Chondrocyte (in vitro differentiated cells): ENCODE measurements at regions not wholly inside any gene's neighbourhood (a gene's known extent, or its start where the extent isn't known, plus 50 kb on each side); places are given as distances from the start of the nearest gene placed in this dataset.

Experiments used
- DNase-seq: peaks from one replicate; pipeline ENCODE4 v3.0.0; 2021; ENCODE audit warnings: mixed read lengths, low spot score
- H3K27ac Mint-ChIP-seq: one replicate; pipeline ENCODE4 v1.8.0; 2021; ENCODE audit warnings: mild to moderate bottlenecking, moderate library complexity, mixed read lengths; ENCODE audit not compliant: unreplicated experiment
- H3K27me3 Mint-ChIP-seq: 2 replicates; pipeline ENCODE4 v1.8.0; 2021; ENCODE audit warnings: low read depth, mixed read lengths
- H3K36me3 Mint-ChIP-seq: 2 replicates; pipeline ENCODE4 v1.8.0; 2021; ENCODE audit warnings: low read depth, mixed read lengths
- H3K4me1 Mint-ChIP-seq: 2 replicates; pipeline ENCODE4 v1.8.0; 2021; ENCODE audit warnings: low read depth, mild to moderate bottlenecking, mixed read lengths
- H3K4me3 Mint-ChIP-seq: one replicate; pipeline ENCODE4 v1.8.0; 2021; ENCODE audit warnings: mild to moderate bottlenecking, moderate library complexity, mixed read lengths; ENCODE audit not compliant: unreplicated experiment
- H3K9me3 Mint-ChIP-seq: 2 replicates; pipeline ENCODE4 v1.8.0; 2021; ENCODE audit warnings: low read depth, mixed read lengths
- TF ChIP-seq, protein P1 (sequence below): fragments of 200-600 bp; sonication (generic); IDR thresholded peaks from 2 replicates; pipeline ENCODE4 v1.5.0; 2021; ENCODE audit warnings: antibody characterized with exemption, mild to moderate bottlenecking, moderate library complexity

DNA sequence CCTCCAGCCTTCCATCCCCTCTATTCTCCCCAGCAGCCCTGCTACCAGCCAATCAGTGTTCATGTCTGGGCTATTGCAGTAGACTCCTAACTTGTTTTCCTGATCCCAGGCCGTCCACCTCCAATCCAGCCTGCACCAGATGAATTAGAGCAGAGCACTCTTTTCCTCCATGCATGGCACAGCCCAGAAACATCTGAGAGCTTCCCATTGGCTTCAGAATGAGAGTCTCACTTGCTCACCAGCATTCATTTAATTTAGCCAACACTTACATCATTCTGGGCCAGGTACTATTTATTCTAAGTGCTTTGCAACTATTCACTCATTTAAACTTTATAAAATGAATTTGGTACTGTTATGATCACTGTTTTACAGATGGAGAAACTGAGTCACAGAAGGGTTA lies 51.4 kb upstream of the DUSP5 start:
- Mint-ChIP-seq H3K27ac (no peak overlapping the region), H3K27me3 (no peaks in the 10 kb centered on the region), H3K36me3 (no peaks in the 10 kb centered on the region), H3K9me3 (peaks cover 5% of the 10 kb centered on the region), H3K4me1 (peaks cover 28% of the 10 kb centered on the region), H3K4me3 (no peak overlapping the region)
- DNase-seq: no peak
- TF ChIP-seq, protein P1, sequence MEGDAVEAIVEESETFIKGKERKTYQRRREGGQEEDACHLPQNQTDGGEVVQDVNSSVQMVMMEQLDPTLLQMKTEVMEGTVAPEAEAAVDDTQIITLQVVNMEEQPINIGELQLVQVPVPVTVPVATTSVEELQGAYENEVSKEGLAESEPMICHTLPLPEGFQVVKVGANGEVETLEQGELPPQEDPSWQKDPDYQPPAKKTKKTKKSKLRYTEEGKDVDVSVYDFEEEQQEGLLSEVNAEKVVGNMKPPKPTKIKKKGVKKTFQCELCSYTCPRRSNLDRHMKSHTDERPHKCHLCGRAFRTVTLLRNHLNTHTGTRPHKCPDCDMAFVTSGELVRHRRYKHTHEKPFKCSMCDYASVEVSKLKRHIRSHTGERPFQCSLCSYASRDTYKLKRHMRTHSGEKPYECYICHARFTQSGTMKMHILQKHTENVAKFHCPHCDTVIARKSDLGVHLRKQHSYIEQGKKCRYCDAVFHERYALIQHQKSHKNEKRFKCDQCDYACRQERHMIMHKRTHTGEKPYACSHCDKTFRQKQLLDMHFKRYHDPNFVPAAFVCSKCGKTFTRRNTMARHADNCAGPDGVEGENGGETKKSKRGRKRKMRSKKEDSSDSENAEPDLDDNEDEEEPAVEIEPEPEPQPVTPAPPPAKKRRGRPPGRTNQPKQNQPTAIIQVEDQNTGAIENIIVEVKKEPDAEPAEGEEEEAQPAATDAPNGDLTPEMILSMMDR: no peak

DNA sequence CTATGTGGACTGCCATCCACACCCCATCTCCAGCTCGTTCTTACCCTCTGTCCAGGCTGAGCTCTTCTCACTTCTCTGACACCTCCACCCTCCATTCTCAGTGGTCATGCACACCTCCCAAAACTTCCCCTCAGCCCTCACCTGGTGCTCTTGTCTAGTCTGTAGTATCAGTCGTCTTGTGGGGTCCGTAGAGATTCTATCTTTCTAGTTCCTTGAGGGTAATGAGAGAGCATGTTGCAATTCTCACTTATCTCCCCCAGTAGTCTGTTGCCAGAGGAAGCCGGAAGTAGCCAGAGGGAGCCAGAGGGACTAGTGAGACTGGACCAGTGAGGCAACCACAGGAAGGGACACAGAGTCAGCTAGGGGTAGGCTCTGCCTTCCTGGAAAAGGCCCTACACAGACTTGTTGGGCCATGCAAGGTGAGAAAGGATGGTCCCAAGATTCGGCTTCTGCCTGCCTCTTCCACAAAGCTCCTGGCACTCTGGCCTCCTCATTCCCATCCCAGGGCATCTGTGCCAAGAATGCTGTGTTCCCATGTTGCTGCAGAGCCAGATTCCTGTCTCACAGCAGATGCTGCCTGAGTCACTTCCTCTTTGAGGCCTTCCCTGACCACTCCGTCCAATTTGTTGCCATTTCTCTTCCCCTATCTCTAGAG lies 50.6 kb upstream of the DUSP5 start:
- TF ChIP-seq, protein P1: peak; percentile 21
- Mint-ChIP-seq H3K27me3 (no peaks in the 10 kb centered on the region), H3K36me3 (no peaks in the 10 kb centered on the region), H3K9me3 (peaks cover 5% of the 10 kb centered on the region), H3K27ac (peak overlapping the region; percentile 94), H3K4me1 (peaks cover 28% of the 10 kb centered on the region), H3K4me3 (peak overlapping the region; percentile 15)
- peak; percentile 39 for DNase-seq

GRCh38 chr10:110447886-110448285 lies 49.8 kb upstream of the DUSP5 start:
- Mint-ChIP-seq H3K27ac (peak overlapping the region; percentile 94), H3K4me3 (no peak overlapping the region), H3K9me3 (peaks cover 5% of the 10 kb centered on the region), H3K27me3 (no peaks in the 10 kb centered on the region), H3K4me1 (peaks cover 28% of the 10 kb centered on the region), H3K36me3 (no peaks in the 10 kb centered on the region)
- TF ChIP-seq, protein P1: no peak
- DNase-seq: no peak
